ENCODE measurements at regions not wholly inside any gene's neighbourhood (a gene's known extent, or its start where the extent isn't known, plus 50 kb on each side); places are given as distances from the start of the nearest gene placed in this dataset.

DNA sequence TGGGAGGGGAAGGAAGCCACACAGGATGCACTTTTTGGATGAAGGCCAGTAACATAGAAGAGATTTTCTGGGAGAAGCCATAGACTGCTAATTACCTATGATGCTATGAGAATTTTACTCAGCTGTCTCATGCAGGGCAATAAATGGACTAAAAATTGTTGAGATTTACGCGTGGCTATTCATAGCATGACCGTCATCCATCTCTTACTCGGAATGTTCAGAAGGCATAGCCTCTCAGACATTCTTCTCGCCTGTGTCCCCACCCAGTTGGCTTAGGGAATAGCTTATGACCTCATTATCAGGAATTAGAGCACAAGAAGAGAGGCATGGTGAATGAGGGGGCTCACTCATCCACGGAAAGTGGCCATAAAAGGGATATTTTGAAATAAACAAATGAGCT lies 107.9 kb upstream of the ATP10A start:
- TF ChIP-seq, protein P1, sequence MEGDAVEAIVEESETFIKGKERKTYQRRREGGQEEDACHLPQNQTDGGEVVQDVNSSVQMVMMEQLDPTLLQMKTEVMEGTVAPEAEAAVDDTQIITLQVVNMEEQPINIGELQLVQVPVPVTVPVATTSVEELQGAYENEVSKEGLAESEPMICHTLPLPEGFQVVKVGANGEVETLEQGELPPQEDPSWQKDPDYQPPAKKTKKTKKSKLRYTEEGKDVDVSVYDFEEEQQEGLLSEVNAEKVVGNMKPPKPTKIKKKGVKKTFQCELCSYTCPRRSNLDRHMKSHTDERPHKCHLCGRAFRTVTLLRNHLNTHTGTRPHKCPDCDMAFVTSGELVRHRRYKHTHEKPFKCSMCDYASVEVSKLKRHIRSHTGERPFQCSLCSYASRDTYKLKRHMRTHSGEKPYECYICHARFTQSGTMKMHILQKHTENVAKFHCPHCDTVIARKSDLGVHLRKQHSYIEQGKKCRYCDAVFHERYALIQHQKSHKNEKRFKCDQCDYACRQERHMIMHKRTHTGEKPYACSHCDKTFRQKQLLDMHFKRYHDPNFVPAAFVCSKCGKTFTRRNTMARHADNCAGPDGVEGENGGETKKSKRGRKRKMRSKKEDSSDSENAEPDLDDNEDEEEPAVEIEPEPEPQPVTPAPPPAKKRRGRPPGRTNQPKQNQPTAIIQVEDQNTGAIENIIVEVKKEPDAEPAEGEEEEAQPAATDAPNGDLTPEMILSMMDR (IDR thresholded peaks at IDR 0.05), result no peak
- TF ChIP-seq POLR2A (IDR thresholded peaks at IDR 0.05; ENCODE audit: low read depth) (no peak), POLR2AphosphoS5 (IDR thresholded peaks at IDR 0.05) (peak; percentile 46 to 64), EP300 (IDR thresholded peaks at IDR 0.05) (peak; percentile 80)
